NCI-H1436 treated with DMSO at 0.1 percent for 48 hours (cell line): ENCODE measurements at regions not wholly inside any gene's neighbourhood (a gene's known extent, or its start where the extent isn't known, plus 50 kb on each side); places are given as distances from the start of the nearest gene placed in this dataset.

Experiments
- DNase-seq: peaks from one replicate; lab custom pipeline; 2025; lab: John Stamatoyannopoulos, UW

DNA sequence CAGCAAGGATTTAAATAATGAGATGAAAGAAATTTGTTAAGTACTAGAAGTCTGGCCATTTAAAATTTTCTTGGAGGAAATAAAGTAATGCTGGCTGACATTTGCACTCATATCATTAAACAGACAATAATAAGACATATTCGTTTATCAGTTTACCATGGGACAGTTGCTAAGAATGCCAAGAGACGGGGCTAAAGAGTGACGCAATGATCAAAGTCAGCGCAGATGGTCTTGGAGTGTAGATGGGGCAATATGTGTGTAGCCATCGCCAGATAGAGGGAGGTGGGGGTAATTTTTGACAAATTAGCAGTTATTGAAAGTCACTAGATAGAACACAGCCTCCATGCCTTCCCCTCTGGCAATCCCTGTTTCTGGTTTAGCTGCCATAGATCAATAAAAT is 413.2 kb upstream of the JAG1 start:
- no peak for DNase-seq

DNA sequence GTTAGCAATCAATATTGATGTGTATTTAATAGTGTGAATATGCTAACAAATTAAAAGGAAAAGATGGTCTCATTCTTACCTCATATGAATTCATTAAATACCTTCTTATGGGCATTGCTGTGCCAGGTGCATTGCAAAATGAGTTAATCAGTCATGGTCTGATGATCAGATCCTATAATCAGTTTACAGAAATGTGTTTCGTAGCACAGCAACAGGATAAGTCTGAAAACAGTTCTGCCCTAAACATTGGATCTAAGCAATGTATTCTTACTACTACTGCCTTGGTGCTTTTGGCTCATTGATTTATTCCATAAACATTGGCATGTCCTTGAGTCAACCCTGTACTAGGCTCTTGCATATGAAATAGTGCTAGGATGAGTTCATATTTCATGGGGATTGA is 417.0 kb upstream of the JAG1 start:
- no peak for DNase-seq

DNA sequence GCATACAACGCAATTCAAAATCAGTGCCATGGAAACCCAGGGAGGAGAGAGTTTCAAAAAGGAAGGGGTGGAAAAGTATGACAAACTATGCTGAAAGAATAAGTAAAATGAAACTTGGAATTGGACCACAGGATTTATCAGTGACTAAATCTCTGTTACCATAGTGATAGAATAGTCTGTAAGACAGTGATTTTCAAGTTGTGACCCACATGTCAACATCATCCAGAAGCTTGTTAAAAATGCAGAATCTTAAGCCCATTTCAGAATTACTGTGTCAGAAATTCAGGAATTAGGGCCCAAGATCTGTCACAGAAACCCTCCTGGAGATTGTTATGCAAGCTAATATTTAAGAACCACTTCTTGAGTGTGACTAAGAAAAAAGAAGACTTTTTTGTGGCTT is 417.7 kb upstream of the JAG1 start:
- DNase-seq, result no peak

DNA sequence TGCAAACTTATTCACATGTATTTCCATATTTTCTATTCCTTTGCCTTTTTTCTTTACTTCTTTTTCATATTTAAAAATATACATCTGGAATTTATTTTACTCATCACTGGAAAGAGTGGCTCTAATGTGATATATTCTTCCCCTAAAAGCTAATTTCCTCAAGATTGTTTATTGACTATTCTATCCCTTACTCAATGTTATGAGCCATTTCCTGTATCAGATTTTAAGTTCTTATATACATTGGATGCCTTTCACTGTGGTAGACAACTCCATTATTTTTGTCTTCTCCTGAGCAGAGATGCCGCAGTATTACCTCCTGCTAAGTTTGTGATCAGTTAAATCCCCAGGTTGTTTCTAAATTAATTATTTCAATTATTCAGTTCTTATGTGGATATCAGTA is 418.4 kb upstream of the JAG1 start:
- no peak for DNase-seq

DNA sequence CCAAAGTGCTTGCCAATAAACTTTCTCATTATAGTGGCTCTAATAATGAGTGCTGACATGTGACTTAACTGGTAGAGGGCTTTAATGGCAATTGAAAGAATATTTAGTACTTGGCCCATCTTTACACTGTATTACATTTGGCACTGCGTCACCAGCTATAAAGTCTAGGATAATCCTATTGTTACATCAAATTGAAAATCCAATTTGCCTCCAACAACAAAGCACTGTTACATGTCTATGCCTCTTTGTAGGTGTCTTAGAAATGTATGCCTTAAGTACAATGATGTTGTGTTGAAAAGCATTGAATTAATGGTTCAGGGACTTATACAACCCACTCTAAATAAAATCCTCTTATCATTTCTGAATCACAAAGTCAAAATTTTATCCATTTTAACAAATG is 420.4 kb upstream of the JAG1 start:
- no peak for DNase-seq

DNA sequence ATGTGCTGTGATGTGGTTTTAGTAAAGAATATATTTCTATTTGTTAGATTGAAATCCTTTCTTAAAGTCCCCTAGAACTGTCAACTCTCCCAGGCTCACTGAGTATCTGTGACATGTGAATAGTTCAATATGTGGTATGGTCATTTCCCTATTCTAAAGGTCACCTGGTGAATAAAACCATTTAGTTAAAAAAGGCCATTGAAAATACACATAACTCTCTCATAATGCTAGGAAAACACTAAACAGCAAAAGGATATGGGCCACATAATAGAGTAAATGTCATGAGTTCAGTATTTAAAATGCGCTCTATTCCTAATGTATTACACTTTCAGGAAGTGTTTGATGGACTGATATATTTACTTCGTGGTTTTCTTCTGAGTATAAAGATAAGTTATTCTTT is 420.9 kb upstream of the JAG1 start:
- DNase-seq, result no peak

DNA sequence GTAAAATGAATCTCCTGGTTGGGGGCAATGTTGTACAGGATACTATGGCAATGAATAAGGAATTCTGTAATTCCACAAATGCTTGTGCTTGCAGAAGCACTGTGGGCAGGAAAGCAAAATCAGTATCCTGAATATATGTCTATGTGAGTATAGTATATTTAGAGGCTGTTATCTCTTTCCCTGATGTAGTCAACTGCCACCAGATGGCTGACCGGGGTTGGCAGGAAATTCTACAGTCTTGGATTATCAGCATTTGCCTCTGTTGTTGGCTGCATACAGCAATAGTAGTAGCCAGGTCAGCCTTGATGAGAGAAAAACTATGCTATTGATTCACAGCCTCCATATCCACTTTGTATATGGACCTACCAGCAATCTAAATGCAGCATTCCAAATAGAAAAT is 425.1 kb upstream of the JAG1 start:
- DNase-seq, result no peak

DNA sequence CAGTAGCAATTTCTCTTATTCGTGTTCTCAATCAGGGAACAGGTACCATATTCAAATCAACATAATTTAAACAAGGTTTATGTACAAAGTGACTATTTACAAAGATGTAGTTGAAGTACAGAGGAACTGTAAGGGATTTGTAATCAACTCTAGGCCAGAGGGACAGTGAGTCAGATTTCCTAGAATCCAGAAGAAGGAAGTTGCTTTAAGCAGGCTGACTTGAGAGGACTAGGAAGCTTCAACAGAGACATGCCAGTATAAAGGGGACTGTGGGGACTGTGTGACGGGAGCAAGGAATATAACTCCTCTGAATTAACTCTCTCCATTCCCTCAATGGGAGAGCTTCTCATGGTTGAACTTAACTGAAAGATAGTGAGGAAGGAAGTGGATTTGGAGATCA is 427.4 kb upstream of the JAG1 start:
- DNase-seq, result no peak

DNA sequence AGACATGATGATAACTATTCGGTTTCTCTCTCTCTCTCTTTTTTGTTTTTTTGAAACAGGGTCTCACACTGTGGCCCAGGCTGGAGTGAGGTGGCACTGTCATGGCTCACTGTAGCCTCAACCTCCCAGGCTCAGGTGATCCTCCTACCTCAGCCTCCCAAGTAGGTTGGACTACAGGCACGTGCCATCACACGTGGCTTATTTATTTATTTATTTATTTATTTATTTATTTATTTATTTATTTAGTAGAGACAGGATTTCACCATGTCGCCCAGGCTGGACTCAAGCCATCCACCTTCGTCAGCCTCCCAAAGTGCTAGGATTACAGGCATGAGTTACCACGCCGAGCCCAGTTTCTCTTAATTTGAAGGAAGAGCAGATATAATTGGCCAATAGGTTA is 427.9 kb upstream of the JAG1 start:
- DNase-seq, result no peak

DNA sequence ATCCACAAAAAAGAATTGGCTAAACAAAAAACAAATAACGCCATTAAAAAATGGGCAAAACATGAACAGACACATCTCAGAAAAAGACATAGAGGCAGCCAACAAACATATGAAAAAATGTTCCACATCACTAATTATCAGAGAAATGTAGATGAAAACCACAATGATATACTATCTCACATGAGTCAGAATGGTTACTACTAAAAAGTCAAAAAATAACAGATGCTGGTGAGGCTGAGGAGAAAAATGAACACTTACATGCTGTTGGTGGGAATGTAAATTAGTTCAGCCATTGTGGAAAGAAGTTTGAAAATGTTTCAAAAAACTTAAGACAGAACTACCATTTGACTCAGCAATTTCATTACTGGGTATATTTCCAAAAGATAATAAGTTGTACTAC is 430.1 kb upstream of the JAG1 start:
- DNase-seq, result no peak

DNA sequence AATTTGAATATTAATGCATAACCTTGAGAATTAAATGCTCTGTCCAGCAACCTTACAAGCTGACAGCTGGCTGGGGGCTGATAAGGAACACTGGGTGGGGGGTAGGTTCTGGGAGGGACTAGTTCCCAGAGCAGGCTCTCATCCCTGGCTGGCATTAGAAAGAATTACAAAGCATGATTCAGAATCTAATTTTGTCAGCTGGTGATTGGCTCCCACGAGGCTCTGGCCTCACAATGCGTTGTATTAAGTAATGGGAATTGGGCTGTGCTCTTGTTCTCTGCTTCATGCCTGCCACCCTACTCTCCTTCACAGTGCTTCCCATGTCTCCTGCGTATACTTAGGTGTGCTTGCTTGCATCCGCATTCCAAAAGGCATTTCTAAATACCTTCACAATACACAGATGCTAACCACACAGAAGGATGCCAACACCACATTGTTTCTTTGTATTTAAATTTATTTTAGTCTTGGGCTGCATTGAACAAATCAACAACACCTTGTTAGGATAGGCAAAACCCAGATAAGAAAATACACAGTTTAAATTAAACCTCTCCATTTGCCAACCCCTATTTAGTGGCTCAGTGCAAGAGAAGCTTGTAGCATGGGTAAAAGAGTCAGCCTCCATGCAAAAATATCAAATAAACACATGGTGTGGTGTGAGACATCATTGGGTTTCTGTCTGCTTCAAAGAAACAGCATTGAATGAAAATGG is 434.5 kb upstream of the JAG1 start:
- no peak for DNase-seq

DNA sequence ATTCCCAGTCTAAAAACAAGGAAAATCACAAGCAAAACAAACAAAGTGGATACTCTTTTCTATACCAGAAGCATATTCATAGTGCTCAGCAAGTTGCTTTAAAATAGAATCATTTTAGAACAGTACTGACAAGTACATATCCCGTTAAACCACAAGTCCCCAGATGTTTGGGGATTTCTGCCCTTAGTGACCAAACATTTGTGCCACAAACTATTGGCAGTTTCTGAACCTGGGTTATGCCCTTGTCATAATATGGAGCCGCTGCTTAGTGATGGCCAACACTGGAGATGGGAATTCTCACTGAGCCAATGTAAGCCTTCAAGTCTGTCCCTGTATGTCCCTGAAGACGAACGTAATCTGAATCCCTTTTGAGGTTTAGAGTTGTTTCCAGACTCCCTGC is 436.7 kb upstream of the JAG1 start:
- DNase-seq, result no peak

DNA sequence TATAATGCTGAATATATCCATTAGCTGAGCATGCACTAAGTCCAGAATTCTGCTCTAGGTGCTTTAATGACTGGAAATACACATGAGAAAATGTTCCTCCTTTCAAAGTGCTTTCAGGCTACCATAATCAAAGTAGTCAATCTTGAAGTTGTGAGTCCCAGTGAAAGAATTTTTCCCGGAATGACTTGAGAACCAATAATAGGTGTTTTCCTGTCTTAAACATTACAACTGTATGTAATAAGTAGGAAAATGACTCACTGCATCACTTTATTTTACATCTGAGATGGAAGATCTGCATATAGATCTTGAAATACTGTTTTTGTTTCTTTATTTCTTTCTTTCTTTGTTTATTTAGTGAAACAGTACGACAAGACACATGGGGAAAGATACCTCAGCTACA is 437.4 kb upstream of the JAG1 start:
- DNase-seq, result no peak

DNA sequence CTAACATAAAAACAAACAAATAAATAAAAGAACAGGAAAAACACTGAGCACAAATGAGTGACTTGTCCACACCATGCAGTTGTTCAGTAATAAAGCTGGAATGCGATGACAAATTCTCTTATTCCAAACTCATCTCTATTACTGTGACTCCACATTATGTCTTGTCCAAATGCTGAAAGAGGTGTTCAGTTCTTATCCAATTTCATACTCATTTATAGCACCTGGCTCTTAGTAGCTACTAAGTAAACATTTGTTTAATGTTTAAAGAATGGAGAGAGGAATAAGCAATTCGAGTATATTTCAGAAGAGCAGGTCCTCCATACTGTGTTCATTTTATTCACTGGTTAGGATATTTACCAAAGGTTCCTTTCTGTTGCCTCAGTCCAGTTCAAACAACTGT is 439.0 kb upstream of the JAG1 start:
- peak; percentile 27 for DNase-seq

DNA sequence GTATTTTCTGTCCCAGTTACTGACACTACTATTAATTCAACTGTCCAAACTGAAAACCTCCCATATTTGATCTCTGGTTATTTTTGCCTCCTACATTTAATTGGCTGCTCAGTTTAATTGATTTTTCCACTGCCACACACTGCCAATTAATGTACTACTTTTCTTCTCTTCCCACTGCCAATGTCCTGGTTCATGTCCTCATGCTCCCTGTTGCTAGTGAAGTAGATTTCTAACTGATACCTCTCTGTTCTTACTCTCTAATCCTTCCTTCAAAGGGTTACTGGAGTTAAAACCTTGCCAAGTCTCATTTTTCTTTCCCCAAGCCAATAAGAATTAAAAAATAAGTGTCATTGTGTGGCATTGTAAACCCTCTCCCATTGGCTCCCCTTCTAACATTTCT is 440.6 kb upstream of the JAG1 start:
- DNase-seq, result no peak

DNA sequence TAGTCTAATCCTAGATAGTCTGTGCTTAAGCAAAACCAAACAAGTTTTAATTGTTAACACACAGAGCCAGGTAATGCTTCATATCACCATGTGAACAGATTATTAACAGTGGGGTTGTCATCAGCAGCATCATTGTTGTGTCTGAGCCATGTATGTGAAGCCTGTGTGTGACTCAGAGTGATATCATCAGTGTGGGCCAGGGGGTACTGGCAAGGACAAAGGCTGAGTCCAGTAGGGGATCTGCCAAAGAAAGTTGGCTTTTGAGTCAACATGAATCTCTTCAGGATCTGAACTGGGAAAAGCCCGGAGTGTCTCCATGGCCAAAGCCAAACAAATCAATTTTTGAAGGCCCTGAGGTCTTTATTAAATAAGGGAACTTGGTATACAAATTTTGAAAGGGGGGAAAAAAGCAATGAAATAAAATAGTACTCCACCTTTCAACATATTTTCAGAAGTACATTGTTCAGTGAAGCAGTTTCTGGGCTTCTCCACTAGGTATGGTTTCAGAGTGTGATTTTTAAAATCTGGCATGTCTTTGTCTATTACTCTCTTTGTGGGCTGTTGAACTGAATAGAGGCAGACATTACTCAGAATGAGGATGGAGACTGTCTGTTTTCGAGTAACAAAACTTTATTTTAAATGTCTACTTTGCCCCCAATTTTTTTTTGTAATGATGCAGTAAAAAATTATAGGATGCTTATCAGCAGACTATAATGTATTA is 444.2 kb upstream of the JAG1 start:
- DNase-seq, result no peak

DNA sequence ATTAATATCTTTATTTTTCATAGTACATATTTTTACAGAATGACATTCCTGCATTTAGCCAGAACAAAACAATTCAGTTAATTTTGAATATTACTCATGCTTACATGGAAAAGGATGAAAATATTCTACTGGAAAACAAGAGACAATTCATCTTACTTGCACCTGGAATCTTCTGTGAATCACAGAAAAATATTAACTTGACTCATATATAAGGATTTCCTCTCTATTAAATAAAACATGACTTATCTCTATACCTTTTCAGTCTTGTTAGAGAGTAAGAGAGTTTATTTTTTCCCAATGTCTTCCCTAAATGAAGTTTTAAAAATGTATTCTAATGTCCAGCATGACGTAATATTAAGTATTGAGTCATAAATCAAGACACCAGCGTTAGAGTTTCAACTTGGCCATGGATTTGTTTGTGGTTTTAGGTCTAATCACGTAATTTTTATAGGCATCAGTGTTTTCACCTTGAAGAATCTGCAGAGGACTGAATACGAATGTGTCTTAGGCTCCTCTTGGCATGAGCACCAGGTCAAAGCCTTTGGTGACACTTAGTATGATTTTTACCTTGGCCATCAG is 445.1 kb upstream of the JAG1 start:
- DNase-seq, result no peak

DNA sequence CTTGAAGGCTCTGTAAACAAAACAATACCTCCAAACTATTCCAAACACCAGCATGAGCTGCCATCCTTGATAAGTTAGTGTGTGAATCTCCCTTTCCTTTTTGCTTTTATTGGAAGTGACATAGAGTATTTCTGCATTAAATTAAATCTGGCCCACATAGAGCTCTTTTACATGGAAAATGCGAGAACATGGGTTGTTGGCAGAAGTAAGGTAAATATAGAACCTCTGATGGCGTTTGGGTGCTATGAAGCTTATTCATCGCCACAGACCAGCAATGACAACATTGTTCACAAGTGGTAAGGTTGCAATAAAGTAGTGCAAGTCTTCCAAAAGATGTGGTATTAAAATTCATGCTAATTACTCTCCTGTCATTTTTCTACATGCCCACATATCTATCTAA is 445.8 kb upstream of the JAG1 start:
- no peak for DNase-seq

DNA sequence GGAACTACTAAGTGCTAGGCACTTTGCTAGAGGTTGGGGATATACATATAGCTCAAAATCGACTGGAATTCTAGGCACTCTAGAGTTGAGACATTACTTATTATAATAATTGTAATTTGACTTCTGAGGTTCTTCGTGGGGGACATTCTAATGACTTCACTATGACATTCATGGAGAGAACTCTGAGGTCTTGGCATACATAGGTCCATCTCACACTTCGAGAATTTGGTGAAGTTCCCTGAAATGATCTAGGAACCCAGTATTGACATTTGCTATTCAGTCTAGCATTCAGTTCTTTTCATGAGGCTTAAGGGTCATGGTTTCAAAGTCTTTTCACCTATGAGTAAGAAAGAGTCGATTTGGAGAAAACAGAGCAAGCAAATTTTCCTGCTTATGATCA is 446.6 kb upstream of the JAG1 start:
- DNase-seq, result no peak

DNA sequence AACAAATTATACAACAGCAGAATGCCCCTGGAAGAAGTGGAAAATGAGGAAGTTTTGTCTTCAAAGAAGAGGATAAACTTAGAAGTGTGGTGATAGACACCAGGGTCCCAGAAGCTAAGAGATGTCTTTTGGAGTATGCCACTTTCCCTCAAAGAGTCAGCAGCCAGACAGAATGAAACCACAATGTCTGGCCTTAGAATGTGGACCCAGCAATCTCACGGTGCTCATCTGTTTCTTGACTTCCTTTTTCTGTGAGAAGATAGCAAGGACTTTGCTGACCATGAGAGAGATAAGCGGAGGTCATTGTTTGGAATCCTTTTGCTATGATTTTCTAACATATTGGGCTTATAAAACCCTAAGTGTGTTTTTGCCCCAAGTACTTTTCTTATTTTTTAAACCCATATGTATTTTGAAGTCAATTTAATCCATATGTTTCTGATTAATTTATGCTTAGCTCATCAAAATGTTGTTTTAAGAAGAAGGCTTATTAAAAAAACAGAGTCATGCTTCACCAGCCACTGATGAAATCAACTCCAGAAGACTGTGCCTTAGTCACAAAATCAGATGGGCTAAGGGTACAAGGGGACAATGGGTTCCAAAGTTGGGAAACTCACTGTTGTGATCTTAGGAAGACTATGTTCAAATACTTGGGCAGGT is 451.2 kb upstream of the JAG1 start:
- no peak for DNase-seq

DNA sequence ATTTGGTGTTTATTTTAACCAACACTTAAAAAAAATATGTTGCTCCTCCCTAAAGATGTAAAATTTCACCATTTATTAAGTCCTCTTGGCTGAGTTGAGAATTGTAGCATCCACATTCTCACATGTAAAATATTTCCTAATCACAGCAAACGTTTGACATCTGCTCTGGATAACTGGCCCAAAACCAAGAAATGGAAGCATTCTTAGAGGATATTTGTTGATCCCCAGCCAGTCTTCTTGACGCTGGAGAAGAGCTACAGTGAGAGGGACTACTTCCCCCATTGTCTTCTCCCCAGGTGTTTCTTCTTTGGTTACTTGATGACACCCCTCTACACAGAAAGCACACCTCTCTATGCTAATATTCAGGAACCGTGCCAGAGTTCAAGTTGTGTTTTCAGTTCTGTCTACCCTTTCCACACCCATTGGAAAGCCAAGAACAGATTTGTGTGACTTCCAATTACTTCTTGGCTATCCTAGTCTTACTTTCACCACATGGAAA is 454.5 kb upstream of the JAG1 start:
- DNase-seq, result no peak

DNA sequence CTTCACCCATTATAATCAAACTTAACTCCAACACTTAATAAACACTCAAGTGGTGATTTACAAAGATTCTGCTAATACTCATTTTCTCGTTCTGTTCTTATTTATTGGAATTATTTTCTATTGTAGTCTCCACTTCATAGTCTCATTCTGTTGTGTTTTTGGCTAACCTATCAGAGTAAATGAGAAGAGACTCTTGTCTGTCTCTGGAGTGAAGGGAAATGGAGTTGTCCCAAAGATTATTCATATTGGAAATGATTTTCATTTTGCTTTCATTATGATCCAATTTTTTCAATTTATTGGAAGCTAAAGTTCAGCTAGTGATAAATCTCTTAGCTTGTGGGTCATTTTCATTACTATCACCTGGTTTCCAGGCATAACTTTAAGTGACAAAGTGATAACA is 454.9 kb upstream of the JAG1 start:
- no peak for DNase-seq

DNA sequence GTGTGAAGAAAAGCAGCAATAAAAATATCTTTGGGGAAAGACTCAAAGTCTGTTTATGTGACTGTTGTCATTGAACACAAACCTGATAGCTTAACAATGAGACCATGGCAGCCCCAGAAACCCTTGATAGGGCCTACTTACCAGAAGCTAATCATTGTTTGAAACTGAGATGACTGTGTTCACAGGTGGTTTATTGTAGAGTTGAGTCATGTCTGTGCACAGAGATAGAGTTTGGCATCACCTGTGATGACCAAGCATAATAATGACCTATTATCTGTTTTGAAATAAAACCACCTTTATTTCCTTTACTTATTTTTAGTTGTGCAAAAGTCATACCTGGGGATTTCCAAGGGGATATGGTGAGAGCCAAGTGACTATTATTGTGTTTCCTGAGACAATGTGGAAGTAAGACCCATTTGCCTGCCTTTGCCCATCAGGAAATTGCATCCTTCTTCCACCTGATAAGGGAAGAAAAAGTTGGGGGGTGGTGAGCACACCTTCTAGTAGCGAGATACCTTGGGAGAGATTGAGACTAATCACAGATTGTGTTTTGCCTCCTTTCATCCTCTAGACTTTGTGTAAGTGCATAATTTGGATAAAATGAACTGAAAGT is 456.9 kb upstream of the JAG1 start:
- no peak for DNase-seq
